Mesenchymal stem cell (in vitro differentiated cells and primary cell): ENCODE measurements at regions not wholly inside any gene's neighbourhood (a gene's known extent, or its start where the extent isn't known, plus 50 kb on each side); places are given as distances from the start of the nearest gene placed in this dataset.

Experiments
- DNase-seq: peaks from one replicate; pipeline ENCODE4 v3.0.0-alpha.2; 2013
- H2AFZ ChIP-seq: one replicate; pipeline ENCODE4 v1.6.1; 2013; ENCODE audit warnings: low read depth, mild to moderate bottlenecking, control low read depth, inconsistent platforms, low read length, moderate library complexity
- H2AK5ac ChIP-seq: 2 replicates; pipeline ENCODE4 v1.6.1; 2013; ENCODE audit warnings: low read length, moderate library complexity, mild to moderate bottlenecking, inconsistent platforms; ENCODE audit not compliant: severe bottlenecking
- H2BK120ac ChIP-seq: one replicate; pipeline ENCODE4 v1.6.1; 2013; ENCODE audit warnings: low read depth, mild to moderate bottlenecking, inconsistent platforms, low read length, moderate library complexity
- H2BK12ac ChIP-seq, 2 experiments: one replicate each; pipeline ENCODE4 v1.6.1; 2013; ENCODE audit warnings: inconsistent platforms in 2 of 2, low read length in 2 of 2, mild to moderate bottlenecking in 2 of 2, moderate library complexity in 2 of 2, control low read depth in 1 of 2
- H2BK15ac ChIP-seq: one replicate; pipeline ENCODE4 v1.6.1; 2013; ENCODE audit warnings: mild to moderate bottlenecking, low read depth, inconsistent platforms; ENCODE audit not compliant: poor library complexity, severe bottlenecking
- H2BK5ac ChIP-seq: 2 replicates; pipeline ENCODE4 v1.6.1; 2013; ENCODE audit warnings: low read depth, mild to moderate bottlenecking, low read length, control low read depth, inconsistent platforms; ENCODE audit not compliant: poor library complexity, severe bottlenecking
- H3K14ac ChIP-seq, 2 experiments: one replicate each; pipeline ENCODE4 v1.6.1; 2013; ENCODE audit warnings: inconsistent platforms in 2 of 2, low read length in 2 of 2, control low read depth in 1 of 2, mild to moderate bottlenecking in 1 of 2, moderate library complexity in 1 of 2
- H3K18ac ChIP-seq, 2 experiments: one replicate each; pipeline ENCODE4 v1.6.1; 2013; ENCODE audit warnings: inconsistent platforms in 2 of 2, low read length in 2 of 2, control low read depth in 1 of 2, low read depth in 1 of 2, mild to moderate bottlenecking in 1 of 2
- H3K23ac ChIP-seq, 2 experiments: one replicate each; pipeline ENCODE4 v1.6.1; 2013; ENCODE audit warnings: inconsistent platforms in 2 of 2, low read length in 2 of 2, mild to moderate bottlenecking in 2 of 2, moderate library complexity in 2 of 2, control low read depth in 1 of 2
- H3K27ac ChIP-seq: 2 replicates; pipeline ENCODE4 v1.5.1; 2013; ENCODE audit warnings: mild to moderate bottlenecking, moderate library complexity, low read length, control low read depth, inconsistent platforms; ENCODE audit not compliant: poor library complexity, severe bottlenecking
- H3K27me3 ChIP-seq, 2 experiments: 2 replicates each; pipeline versions ENCODE4 v1.6.1 to v1.7.0; 2013; ENCODE audit warnings: low read length in 2 of 2, mild to moderate bottlenecking in 2 of 2, moderate library complexity in 2 of 2, control low read depth in 1 of 2, inconsistent platforms in 1 of 2; ENCODE audit not compliant: control insufficient read depth in 1 of 2, insufficient read depth in 1 of 2
- H3K36me3 ChIP-seq, 2 experiments: 2 replicates each; pipeline versions ENCODE4 v1.6.1 to v1.7.0; 2013; ENCODE audit warnings: low read length in 2 of 2, control low read depth in 1 of 2, inconsistent platforms in 1 of 2, low read depth in 1 of 2, mild to moderate bottlenecking in 1 of 2; ENCODE audit not compliant: insufficient read depth in 2 of 2, control insufficient read depth in 1 of 2
- H3K4ac ChIP-seq, 2 experiments: one replicate each; pipeline ENCODE4 v1.6.1; 2013; ENCODE audit warnings: inconsistent platforms in 2 of 2, low read length in 2 of 2, mild to moderate bottlenecking in 2 of 2, moderate library complexity in 2 of 2, control low read depth in 1 of 2, low read depth in 1 of 2
- H3K4me1 ChIP-seq: 2 replicates; pipeline ENCODE4 v1.6.1; 2013; ENCODE audit warnings: low read depth, low read length, control low read depth; ENCODE audit not compliant: control insufficient read depth, insufficient read depth
- H3K4me2 ChIP-seq: 2 replicates; pipeline ENCODE4 v1.6.1; 2013; ENCODE audit warnings: low read length, mild to moderate bottlenecking, inconsistent platforms; ENCODE audit not compliant: poor library complexity, severe bottlenecking
- H3K4me3 ChIP-seq, 2 experiments: 2 replicates each; pipeline versions ENCODE4 v1.5.1 to v1.7.0; 2013; ENCODE audit warnings: low read length in 2 of 2, mild to moderate bottlenecking in 2 of 2, control low read depth in 1 of 2, low read depth in 1 of 2; ENCODE audit not compliant: insufficient read depth in 1 of 2
- H3K79me1 ChIP-seq: replicated peaks from 2 replicates; pipeline ENCODE4 v1.6.1; 2013; ENCODE audit warnings: mild to moderate bottlenecking, control low read depth, low read length, inconsistent platforms; ENCODE audit not compliant: poor library complexity, severe bottlenecking
- H3K9ac ChIP-seq: 2 replicates; pipeline ENCODE4 v1.7.0; 2013; ENCODE audit warnings: mild to moderate bottlenecking, low read length, moderate library complexity
- H3K9me3 ChIP-seq: 2 replicates; pipeline ENCODE4 v1.7.0; 2013; ENCODE audit warnings: mild to moderate bottlenecking, low read length; ENCODE audit not compliant: control insufficient read depth
- H4K8ac ChIP-seq: one replicate; pipeline ENCODE4 v1.6.1; 2013; ENCODE audit warnings: inconsistent platforms, mild to moderate bottlenecking, low read length, moderate library complexity
- H4K91ac ChIP-seq: one replicate; pipeline ENCODE4 v1.6.1; 2013; ENCODE audit warnings: mild to moderate bottlenecking, low read length, inconsistent platforms
- WGBS: methylation state at CpG from one replicate; pipeline ENCODE4 v1.1.7; 2013; ENCODE audit warnings: mixed read lengths; 5-methylcytosine and 5-hydroxymethylcytosine counted together

DNA sequence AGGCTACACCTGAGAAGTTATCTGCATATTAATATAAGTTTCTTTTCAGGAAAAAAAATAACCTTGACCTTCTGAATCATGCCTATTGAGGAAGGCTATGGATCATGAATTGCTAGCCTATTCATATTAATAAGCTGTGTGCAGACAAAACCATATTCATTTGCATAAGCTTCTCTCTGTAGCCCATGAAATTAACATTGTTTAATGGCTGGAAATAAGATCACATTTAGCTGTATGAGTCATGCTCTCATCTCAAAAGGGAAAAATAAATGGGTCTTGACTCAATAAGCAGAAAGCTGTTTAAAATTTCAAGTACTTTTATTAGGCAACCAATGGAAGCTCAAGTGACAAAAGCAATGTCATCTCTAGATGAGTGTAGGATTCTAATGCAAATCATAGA, 330.0 kb upstream of the DEPDC1 start:
- no peak overlapping the region for H3K4me2 ChIP-seq
- H2AK5ac ChIP-seq = no peak overlapping the region
- no peak overlapping the region for H2BK12ac ChIP-seq
- H3K4me1 ChIP-seq = no peaks in the 10 kb centered on the region
- no peak overlapping the region for H3K4me3 ChIP-seq
- H4K8ac ChIP-seq = no peak overlapping the region
- no peak overlapping the region for H3K4ac ChIP-seq
- no peak for DNase-seq
- H3K14ac ChIP-seq = no peak overlapping the region
- no peak overlapping the region for H2BK5ac ChIP-seq
- H3K36me3 ChIP-seq = no peaks in the 10 kb centered on the region
- H3K23ac ChIP-seq = no peak overlapping the region
- H3K18ac ChIP-seq = no peak overlapping the region
- H3K9ac ChIP-seq = no peak overlapping the region
- peaks cover 20% of the 10 kb centered on the region for H3K9me3 ChIP-seq
- no peak overlapping the region for H2AFZ ChIP-seq
- H2BK120ac ChIP-seq = no peak overlapping the region
- H2BK15ac ChIP-seq = no peak overlapping the region
- no peaks in the 10 kb centered on the region for H3K79me1 ChIP-seq
- no peak overlapping the region for H4K91ac ChIP-seq
- H3K27ac ChIP-seq = no peak overlapping the region
- no peaks in the 10 kb centered on the region for H3K27me3 ChIP-seq

DNA sequence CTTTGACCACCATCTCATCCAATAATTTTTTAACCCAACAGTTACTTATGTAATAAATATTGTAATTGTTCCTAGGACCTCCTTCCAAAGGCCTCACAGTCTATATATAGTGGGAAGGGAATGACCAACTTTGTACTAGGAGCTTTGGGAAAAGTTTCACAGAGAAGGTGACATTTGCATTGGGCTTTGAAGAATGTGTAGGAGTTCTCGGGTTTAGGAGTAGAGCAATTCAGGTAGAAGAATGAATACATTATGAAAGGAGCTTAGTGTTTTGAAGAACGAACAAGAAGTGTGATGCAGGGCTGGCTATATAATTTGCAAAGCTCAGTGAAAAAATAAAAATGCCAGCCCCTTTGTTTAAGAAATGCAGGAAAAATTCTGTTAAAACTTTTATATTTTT, 330.4 kb upstream of the DEPDC1 start:
- H2BK5ac ChIP-seq = no peak overlapping the region
- H2BK15ac ChIP-seq = no peak overlapping the region
- no peaks in the 10 kb centered on the region for H3K79me1 ChIP-seq
- no peaks in the 10 kb centered on the region for H3K27me3 ChIP-seq
- DNase-seq = no peak
- H3K27ac ChIP-seq = no peak overlapping the region
- H4K8ac ChIP-seq = no peak overlapping the region
- no peak overlapping the region for H2BK120ac ChIP-seq
- no peak overlapping the region for H3K9ac ChIP-seq
- H2BK12ac ChIP-seq = no peak overlapping the region
- no peak overlapping the region for H3K4me2 ChIP-seq
- no peak overlapping the region for H3K14ac ChIP-seq
- WGBS = 75% methylated on average over 2 of the region's 2 CpGs
- H3K4me1 ChIP-seq = no peaks in the 10 kb centered on the region
- no peak overlapping the region for H4K91ac ChIP-seq
- H3K4me3 ChIP-seq = no peak overlapping the region
- H3K18ac ChIP-seq = no peak overlapping the region
- no peak overlapping the region for H3K4ac ChIP-seq
- no peak overlapping the region for H2AK5ac ChIP-seq
- no peaks in the 10 kb centered on the region for H3K36me3 ChIP-seq
- H2AFZ ChIP-seq = no peak overlapping the region
- peaks cover 20% of the 10 kb centered on the region for H3K9me3 ChIP-seq
- H3K23ac ChIP-seq = no peak overlapping the region

DNA sequence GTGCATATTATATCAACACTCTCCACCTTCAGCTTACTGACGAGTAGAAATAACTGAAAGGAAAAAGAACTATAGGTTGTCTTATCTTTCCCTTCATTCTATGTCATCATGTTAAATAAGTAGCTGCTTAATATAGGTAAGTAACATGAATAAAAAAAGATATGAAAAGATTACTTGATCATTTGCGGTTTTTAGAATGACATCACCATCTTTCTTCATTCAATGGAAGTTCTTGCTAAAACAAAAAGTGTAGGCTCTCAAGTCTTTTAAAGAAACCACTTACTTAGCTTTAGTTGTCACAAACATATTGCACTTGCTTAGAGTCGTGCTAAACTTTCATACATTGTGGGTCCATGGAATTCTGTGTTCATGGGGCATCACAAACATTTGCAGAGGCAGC, 331.1 kb upstream of the DEPDC1 start:
- Histone ChIP-seq H3K9me3 (peaks cover 20% of the 10 kb centered on the region), H2AK5ac (no peak overlapping the region), H3K4me3 (no peak overlapping the region), H2BK5ac (no peak overlapping the region), H3K27ac (no peak overlapping the region), H4K91ac (no peak overlapping the region), H3K4me2 (no peak overlapping the region), H3K4ac (no peak overlapping the region), H2BK12ac (no peak overlapping the region), H3K14ac (no peak overlapping the region), H3K18ac (no peak overlapping the region), H3K79me1 (no peaks in the 10 kb centered on the region), H2AFZ (no peak overlapping the region), H3K36me3 (no peaks in the 10 kb centered on the region), H2BK120ac (no peak overlapping the region), H2BK15ac (no peak overlapping the region), H4K8ac (no peak overlapping the region), H3K27me3 (no peaks in the 10 kb centered on the region), H3K4me1 (no peaks in the 10 kb centered on the region), H3K9ac (no peak overlapping the region), H3K23ac (no peak overlapping the region)
- no peak for DNase-seq
- WGBS = 61% methylated on average over 2 of the region's 3 CpGs

GRCh38 chr1:68831281-68831680, 334.4 kb upstream of the DEPDC1 start:
- Histone ChIP-seq H3K4ac (no peak overlapping the region), H3K4me2 (no peak overlapping the region), H3K9ac (no peak overlapping the region), H3K18ac (no peak overlapping the region), H3K36me3 (no peaks in the 10 kb centered on the region), H2AK5ac (no peak overlapping the region), H3K9me3 (peaks cover 26% of the 10 kb centered on the region), H3K4me1 (no peaks in the 10 kb centered on the region), H4K91ac (no peak overlapping the region), H3K23ac (no peak overlapping the region), H2BK5ac (no peak overlapping the region), H3K27ac (no peak overlapping the region), H3K79me1 (no peaks in the 10 kb centered on the region), H2BK15ac (no peak overlapping the region), H2AFZ (no peak overlapping the region), H3K4me3 (no peak overlapping the region), H3K14ac (no peak overlapping the region), H3K27me3 (no peaks in the 10 kb centered on the region), H4K8ac (no peak overlapping the region), H2BK12ac (no peak overlapping the region), H2BK120ac (no peak overlapping the region)
- DNase-seq = no peak
- WGBS = no CpG with 5 or more reads among the region's 1 CpG
